Astrocyte (in vitro differentiated cells and primary cell): ENCODE measurements at regions not wholly inside any gene's neighbourhood (a gene's known extent, or its start where the extent isn't known, plus 50 kb on each side); places are given as distances from the start of the nearest gene placed in this dataset.

Source experiments
- DNase-seq: peaks from one replicate; pipeline ENCODE4 v3.0.0-alpha.2; 2010; ENCODE audit warnings: low read depth
- FAIRE-seq: peaks from 2 replicates; lab custom pipeline; 2011; peaks lifted over from hg19 to GRCh38; lab: Jason Lieb, UNC
- H2AFZ ChIP-seq: 2 replicates; pipeline ENCODE4 v1.6.0; 2012; ENCODE audit warnings: low read depth, low read length, inconsistent platforms
- H3K27ac ChIP-seq: 2 replicates; pipeline ENCODE4 v1.5.1; 2011; ENCODE audit warnings: low read depth, low read length, inconsistent platforms
- H3K27me3 ChIP-seq: 2 replicates; pipeline ENCODE4 v1.6.0; 2011; ENCODE audit warnings: low read length, inconsistent platforms; ENCODE audit not compliant: insufficient read depth
- H3K36me3 ChIP-seq: 2 replicates; pipeline ENCODE4 v1.5.1; 2011; ENCODE audit warnings: low read length, inconsistent platforms; ENCODE audit not compliant: insufficient read depth
- H3K4me1 ChIP-seq: 2 replicates; pipeline ENCODE4 v1.5.1; 2011; ENCODE audit warnings: low read length, inconsistent platforms; ENCODE audit not compliant: insufficient read depth
- H3K4me2 ChIP-seq: 2 replicates; pipeline ENCODE4 v1.6.0; 2012; ENCODE audit warnings: low read length, inconsistent platforms
- H3K4me3 ChIP-seq: 2 replicates; pipeline ENCODE4 v1.5.1; 2011; ENCODE audit warnings: low read depth, mild to moderate bottlenecking, low read length, inconsistent platforms; ENCODE audit not compliant: insufficient read depth
- H3K79me2 ChIP-seq: 2 replicates; pipeline ENCODE4 v1.6.0; 2012; ENCODE audit warnings: mild to moderate bottlenecking, low read length, inconsistent platforms; ENCODE audit not compliant: insufficient read depth
- H3K9ac ChIP-seq: 2 replicates; pipeline ENCODE4 v1.6.0; 2012; ENCODE audit warnings: mild to moderate bottlenecking, low read length, inconsistent platforms
- H3K9me3 ChIP-seq: 2 replicates; pipeline ENCODE4 v1.5.1; 2012; ENCODE audit warnings: low read depth, mild to moderate bottlenecking, low read length, inconsistent platforms; ENCODE audit not compliant: insufficient read depth
- H4K20me1 ChIP-seq: 2 replicates; pipeline ENCODE4 v1.6.0; 2012; ENCODE audit warnings: low read length, inconsistent platforms; ENCODE audit not compliant: insufficient read depth
- H3K27ac Mint-ChIP-seq: one replicate; pipeline ENCODE4 v1.8.0; 2021; ENCODE audit warnings: mild to moderate bottlenecking, mixed read lengths; ENCODE audit not compliant: unreplicated experiment
- H3K27me3 Mint-ChIP-seq: one replicate; pipeline ENCODE4 v1.8.0; 2021; ENCODE audit warnings: low read depth, mixed read lengths; ENCODE audit not compliant: unreplicated experiment
- H3K36me3 Mint-ChIP-seq: one replicate; pipeline ENCODE4 v1.8.0; 2021; ENCODE audit warnings: low read depth, mixed read lengths; ENCODE audit not compliant: unreplicated experiment
- H3K4me1 Mint-ChIP-seq: one replicate; pipeline ENCODE4 v1.8.0; 2021; ENCODE audit warnings: low read depth, mixed read lengths; ENCODE audit not compliant: unreplicated experiment
- H3K4me3 Mint-ChIP-seq: one replicate; pipeline ENCODE4 v1.8.0; 2021; ENCODE audit warnings: mild to moderate bottlenecking, moderate library complexity, mixed read lengths; ENCODE audit not compliant: unreplicated experiment
- H3K9me3 Mint-ChIP-seq: one replicate; pipeline ENCODE4 v1.8.0; 2021; ENCODE audit warnings: mild to moderate bottlenecking, mixed read lengths; ENCODE audit not compliant: unreplicated experiment
- EZH2 ChIP-seq: IDR thresholded peaks from 2 replicates; pipeline ENCODE4 v1.6.1; 2012; ENCODE audit warnings: mild to moderate bottlenecking, low read length, inconsistent platforms; ENCODE audit not compliant: insufficient read depth
- TF ChIP-seq, protein P1 (sequence below): IDR thresholded peaks from 2 replicates; pipeline ENCODE4 v1.5.1; 2011; ENCODE audit warnings: low read depth, mild to moderate bottlenecking, inconsistent platforms, low read length, moderate library complexity; ENCODE audit not compliant: insufficient read depth

DNA sequence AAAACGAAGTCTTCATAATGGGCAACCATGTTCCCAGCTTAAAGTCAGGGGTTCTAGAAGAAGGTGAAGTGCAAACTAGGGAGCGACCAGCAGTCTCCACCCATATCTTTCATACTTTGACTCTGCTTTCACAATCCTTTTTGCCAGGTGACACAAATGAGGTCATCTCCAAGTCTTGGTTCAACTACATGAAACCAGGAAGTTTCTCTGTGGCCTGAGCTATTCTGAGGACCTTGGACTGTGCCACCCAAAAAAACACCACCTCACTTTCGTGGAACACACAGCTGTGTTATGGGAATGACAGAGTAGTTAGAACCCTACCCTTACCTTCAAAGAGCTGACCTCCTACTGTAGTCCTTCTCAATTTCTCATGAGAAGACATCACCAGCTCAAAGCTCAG, 309.2 kb downstream of the AGTPBP1 start:
- H3K9ac ChIP-seq: no peak overlapping the region
- H3K4me3 ChIP-seq: no peak overlapping the region
- H3K27ac ChIP-seq: no peak overlapping the region
- H3K9me3 ChIP-seq: no peaks in the 10 kb centered on the region
- FAIRE-seq (no peak), DNase-seq (no peak)
- no peaks in the 10 kb centered on the region for H3K36me3 ChIP-seq
- H3K4me2 ChIP-seq: no peak overlapping the region
- TF ChIP-seq EZH2: no peak
- TF ChIP-seq, protein P1, sequence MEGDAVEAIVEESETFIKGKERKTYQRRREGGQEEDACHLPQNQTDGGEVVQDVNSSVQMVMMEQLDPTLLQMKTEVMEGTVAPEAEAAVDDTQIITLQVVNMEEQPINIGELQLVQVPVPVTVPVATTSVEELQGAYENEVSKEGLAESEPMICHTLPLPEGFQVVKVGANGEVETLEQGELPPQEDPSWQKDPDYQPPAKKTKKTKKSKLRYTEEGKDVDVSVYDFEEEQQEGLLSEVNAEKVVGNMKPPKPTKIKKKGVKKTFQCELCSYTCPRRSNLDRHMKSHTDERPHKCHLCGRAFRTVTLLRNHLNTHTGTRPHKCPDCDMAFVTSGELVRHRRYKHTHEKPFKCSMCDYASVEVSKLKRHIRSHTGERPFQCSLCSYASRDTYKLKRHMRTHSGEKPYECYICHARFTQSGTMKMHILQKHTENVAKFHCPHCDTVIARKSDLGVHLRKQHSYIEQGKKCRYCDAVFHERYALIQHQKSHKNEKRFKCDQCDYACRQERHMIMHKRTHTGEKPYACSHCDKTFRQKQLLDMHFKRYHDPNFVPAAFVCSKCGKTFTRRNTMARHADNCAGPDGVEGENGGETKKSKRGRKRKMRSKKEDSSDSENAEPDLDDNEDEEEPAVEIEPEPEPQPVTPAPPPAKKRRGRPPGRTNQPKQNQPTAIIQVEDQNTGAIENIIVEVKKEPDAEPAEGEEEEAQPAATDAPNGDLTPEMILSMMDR: no peak
- Mint-ChIP-seq H3K4me1 (peaks cover 4% of the 10 kb centered on the region), H3K27me3 (peaks cover 17% of the 10 kb centered on the region), H3K36me3 (no peaks in the 10 kb centered on the region), H3K4me3 (no peak overlapping the region), H3K27ac (no peak overlapping the region), H3K9me3 (peaks cover 8% of the 10 kb centered on the region)
- peaks cover 4% of the 10 kb centered on the region for H3K4me1 ChIP-seq
- no peaks in the 10 kb centered on the region for H3K79me2 ChIP-seq
- no peaks in the 10 kb centered on the region for H4K20me1 ChIP-seq
- no peak overlapping the region for H2AFZ ChIP-seq
- peaks cover 8% of the 10 kb centered on the region for H3K27me3 ChIP-seq

DNA sequence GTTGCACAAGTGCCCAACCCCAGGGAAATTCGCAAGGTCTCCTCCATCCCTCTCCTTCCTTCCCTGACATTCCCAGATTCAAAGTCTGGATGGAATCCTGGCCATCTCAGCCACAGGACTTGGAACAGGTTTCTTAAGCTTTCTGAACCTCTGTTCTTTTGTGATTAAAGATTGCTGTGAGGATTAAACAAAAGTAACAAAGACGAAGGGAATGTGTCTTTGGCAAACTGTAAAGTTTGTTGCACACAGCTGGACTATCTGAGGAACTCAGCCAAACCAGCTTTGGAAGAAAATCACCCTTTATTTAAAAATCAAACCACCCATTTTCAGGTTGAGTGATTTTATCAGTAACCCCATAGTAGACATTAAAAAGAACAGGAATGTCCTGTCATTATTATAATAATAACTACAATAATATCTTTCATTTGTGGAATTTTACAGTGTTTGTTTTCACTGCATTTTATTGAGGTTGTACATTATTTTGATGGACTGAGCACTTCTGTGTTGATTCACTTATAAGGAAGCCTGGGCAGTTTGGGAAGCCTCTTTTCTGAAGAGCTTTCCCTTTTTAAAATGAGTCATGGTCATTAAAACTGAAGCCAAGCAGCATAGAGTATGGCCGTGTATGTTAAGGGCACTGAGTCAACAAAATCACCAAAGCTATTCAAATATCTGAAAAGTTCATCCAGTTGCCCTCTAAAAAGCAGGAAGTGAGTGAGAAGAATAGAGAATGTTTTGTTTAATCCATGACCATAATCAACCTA, 310.2 kb downstream of the AGTPBP1 start:
- Histone ChIP-seq H2AFZ (no peak overlapping the region), H4K20me1 (no peaks in the 10 kb centered on the region), H3K79me2 (no peaks in the 10 kb centered on the region), H3K4me3 (no peak overlapping the region), H3K4me1 (peaks cover 4% of the 10 kb centered on the region), H3K9me3 (no peaks in the 10 kb centered on the region), H3K27ac (no peak overlapping the region), H3K9ac (no peak overlapping the region), H3K36me3 (no peaks in the 10 kb centered on the region), H3K27me3 (peaks cover 13% of the 10 kb centered on the region), H3K4me2 (peak overlapping the region; percentile 56)
- peaks cover 1% of the 10 kb centered on the region for H3K36me3 Mint-ChIP-seq
- H3K4me1 Mint-ChIP-seq: peaks cover 4% of the 10 kb centered on the region
- TF ChIP-seq, protein P1: no peak
- no peak for TF ChIP-seq EZH2
- peaks cover 12% of the 10 kb centered on the region for H3K27me3 Mint-ChIP-seq
- no peak overlapping the region for H3K27ac Mint-ChIP-seq
- no peak overlapping the region for H3K4me3 Mint-ChIP-seq
- H3K9me3 Mint-ChIP-seq: peaks cover 2% of the 10 kb centered on the region
- peak; percentile 70 for DNase-seq
- FAIRE-seq: no peak

DNA sequence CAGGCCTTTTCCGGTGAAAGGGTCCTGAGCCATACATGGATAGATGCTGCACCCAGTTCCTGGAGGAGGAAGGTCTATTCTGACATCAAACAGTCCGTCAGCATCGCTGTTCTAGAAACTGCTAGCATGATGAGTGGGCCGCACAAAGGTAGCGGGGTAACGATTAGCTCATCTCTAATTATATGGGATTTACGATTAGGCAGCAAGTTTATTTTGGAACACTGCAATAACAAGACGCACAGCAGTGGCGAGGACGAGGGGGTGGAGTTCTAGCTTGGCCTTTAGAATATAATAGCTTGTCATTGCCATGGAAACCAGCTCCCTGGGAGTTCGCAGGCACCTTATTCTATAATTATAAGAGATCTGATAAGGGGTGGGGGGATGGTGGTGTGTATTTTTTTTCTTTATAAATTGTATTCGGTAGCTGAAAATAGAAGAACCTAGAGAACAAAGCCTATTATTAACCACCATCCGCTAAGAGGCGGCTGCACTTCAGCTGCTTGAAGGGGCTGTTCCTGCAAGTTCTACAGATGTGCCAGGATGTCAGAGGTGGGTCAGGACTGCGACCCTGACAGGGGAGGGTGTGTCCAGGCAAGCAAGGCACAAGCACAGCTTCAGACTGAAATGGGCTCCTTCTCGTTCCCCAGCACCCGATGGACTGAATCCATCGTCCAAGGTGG, 311.0 kb downstream of the AGTPBP1 start:
- H3K4me1 Mint-ChIP-seq: peaks cover 4% of the 10 kb centered on the region
- no peaks in the 10 kb centered on the region for H3K9me3 ChIP-seq
- DNase-seq (peak; percentile 11), FAIRE-seq (no peak)
- peaks cover 2% of the 10 kb centered on the region for H3K9me3 Mint-ChIP-seq
- peaks cover 1% of the 10 kb centered on the region for H3K36me3 Mint-ChIP-seq
- no peak overlapping the region for H3K4me3 ChIP-seq
- H3K4me2 ChIP-seq: peak overlapping the region; percentile 56
- peaks cover 4% of the 10 kb centered on the region for H3K4me1 ChIP-seq
- H3K79me2 ChIP-seq: no peaks in the 10 kb centered on the region
- no peak overlapping the region for H3K4me3 Mint-ChIP-seq
- TF ChIP-seq, protein P1: no peak
- no peak for TF ChIP-seq EZH2
- H2AFZ ChIP-seq: no peak overlapping the region
- peaks cover 13% of the 10 kb centered on the region for H3K27me3 ChIP-seq
- no peaks in the 10 kb centered on the region for H3K36me3 ChIP-seq
- H3K27me3 Mint-ChIP-seq: peaks cover 12% of the 10 kb centered on the region
- no peak overlapping the region for H3K27ac ChIP-seq
- H3K9ac ChIP-seq: no peak overlapping the region
- no peaks in the 10 kb centered on the region for H4K20me1 ChIP-seq
- H3K27ac Mint-ChIP-seq: no peak overlapping the region
